ENCODE measurements at regions not wholly inside any gene's neighbourhood (a gene's known extent, or its start where the extent isn't known, plus 50 kb on each side); places are given as distances from the start of the nearest gene placed in this dataset.

DNA sequence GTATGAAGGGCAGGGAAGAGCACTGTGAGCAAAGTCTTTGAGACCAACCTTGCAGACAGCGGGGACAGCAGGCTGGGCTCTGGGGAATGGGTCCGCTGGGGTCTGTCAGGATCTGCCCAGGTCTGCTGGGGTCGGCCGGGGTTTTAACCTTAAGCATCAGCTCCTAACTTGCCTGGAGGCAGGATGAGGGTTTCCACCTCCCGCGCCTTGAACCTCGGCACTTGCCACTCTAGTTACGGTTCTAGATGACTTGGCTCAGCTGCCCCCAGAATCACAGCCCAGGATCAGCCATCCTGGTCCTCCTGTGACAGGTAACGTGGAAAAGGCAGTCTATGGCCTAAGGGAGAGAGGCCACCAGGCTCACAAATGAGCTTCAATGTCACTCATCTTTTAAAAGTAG lies 50.4 kb upstream of the CACUL1 start:
- intact Hi-C loops (cut with DNase I; ENCODE audit: low total_unique reads), result no loop called here
- H3K4me1 ChIP-seq, result no peaks in the 10 kb centered on the region

DNA sequence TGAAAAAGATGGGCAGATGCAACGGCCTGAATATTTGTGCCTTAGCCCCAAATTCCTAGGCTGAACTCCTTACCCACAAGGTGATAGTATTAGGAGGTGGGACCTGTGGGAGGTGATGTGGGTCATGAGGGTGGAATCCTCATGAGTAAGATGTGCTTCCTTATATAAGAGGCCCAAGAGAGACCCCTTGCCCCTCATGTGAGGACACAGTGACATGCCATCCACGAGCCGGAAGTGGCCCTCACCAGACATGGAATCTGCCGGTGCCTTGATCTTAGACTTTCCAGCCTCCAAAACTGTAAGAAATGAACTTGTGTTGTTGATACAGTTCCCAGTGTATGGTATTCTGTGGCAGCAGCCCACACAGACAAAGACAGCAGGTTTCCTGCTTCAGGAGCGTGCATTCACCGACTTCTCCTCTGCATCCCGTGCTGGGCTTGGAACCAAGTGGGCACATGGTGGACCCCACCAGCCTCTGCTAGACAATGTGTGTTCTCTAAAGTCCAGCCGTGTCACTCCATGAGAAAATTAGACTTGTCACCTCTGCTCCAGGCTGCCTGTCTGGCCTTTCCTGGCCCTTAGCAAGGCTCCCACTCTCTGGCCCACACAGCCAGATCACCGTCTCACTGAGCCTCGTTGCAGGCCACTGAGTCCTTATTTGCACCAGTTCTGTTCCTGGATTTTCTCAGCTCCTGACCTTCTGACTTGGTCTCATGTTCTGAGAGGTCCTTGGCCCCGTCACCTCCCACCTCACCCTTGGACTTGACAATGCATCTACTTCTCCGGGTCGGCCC lies 52.9 kb upstream of the CACUL1 start:
- Histone ChIP-seq H3K36me3 (no peaks in the 10 kb centered on the region), H3K4me1 (no peaks in the 10 kb centered on the region), H3K27ac (no peak overlapping the region), H3K4me3 (no peak overlapping the region), H3K27me3 (no peaks in the 10 kb centered on the region), H3K9me3 (no peaks in the 10 kb centered on the region)
- ATAC-seq (no peak), DNase-seq (no peak)
- in situ Hi-C loops (cut with MboI; ENCODE audit: low sequenced_read_pairs in 4 of 4), result loop anchor here in 1 of 4 donors (25.0 kb wide), 1 partner anchor 245 kb away; no protein-coding TSS in a partner anchor
- TF ChIP-seq POLR2A (IDR thresholded peaks at IDR 0.05), result no peak
- TF ChIP-seq, protein P1, sequence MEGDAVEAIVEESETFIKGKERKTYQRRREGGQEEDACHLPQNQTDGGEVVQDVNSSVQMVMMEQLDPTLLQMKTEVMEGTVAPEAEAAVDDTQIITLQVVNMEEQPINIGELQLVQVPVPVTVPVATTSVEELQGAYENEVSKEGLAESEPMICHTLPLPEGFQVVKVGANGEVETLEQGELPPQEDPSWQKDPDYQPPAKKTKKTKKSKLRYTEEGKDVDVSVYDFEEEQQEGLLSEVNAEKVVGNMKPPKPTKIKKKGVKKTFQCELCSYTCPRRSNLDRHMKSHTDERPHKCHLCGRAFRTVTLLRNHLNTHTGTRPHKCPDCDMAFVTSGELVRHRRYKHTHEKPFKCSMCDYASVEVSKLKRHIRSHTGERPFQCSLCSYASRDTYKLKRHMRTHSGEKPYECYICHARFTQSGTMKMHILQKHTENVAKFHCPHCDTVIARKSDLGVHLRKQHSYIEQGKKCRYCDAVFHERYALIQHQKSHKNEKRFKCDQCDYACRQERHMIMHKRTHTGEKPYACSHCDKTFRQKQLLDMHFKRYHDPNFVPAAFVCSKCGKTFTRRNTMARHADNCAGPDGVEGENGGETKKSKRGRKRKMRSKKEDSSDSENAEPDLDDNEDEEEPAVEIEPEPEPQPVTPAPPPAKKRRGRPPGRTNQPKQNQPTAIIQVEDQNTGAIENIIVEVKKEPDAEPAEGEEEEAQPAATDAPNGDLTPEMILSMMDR (IDR thresholded peaks at IDR 0.05 in 4 of 5, conservative IDR thresholded peaks at IDR 0.05 in 1 of 5), result no peak
- intact Hi-C loops (cut with DNase I; ENCODE audit: low total_unique reads), result no loop called here

More for the DNA sequence above, 50.4 kb upstream of the CACUL1 start:
- in situ Hi-C loops (cut with MboI; ENCODE audit: low sequenced_read_pairs in 4 of 4), result loop anchor here in 1 of 4 donors (25.0 kb wide), 1 partner anchor 243 kb away; no protein-coding TSS in a partner anchor
- Histone ChIP-seq H3K36me3 (no peaks in the 10 kb centered on the region), H3K27ac (no peak overlapping the region), H3K4me3 (no peak overlapping the region), H3K27me3 (no peaks in the 10 kb centered on the region), H3K9me3 (no peaks in the 10 kb centered on the region)
- no peak for DNase-seq
- TF ChIP-seq, protein P1 (IDR thresholded peaks at IDR 0.05 in 4 of 5, conservative IDR thresholded peaks at IDR 0.05 in 1 of 5), result no peak
- TF ChIP-seq POLR2A (IDR thresholded peaks at IDR 0.05), result no peak
- ATAC-seq, result no peak

DNA sequence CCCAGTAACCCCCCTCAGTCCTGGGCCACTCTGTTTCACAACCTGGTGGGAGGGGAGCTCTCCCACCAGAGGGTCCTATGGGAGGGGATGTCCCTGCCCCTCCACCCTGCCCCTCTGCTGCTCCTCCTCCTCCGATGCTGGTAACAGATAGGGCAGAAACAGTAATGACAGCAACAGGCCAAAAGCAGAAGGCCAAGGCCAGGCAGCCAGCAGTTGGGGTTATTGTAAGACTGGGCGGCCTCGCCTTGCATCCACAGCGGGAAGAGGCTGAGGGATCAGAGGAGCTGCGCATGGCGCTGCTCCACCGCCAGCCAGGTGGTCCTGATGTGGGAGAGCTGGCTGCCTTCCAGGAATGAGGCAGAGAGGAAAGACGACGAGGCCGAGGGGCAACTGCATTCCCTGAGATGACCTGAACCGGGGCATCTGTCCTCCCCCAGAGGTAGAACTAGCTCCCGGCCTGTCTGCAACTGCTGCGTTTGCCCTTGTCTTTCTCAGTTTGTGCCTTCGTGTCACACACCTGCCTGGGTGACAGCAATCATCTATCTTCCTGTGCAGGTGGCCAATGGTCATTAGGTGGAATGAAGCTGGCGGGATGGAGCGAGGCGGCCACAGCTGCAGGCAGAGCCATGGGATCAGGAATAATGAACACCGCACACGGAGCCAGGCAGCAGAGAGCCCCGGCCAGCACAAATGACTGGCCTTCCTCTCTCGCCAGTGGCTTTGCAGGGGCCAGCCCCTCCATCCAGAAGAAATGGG lies 54.0 kb upstream of the CACUL1 start:
- ATAC-seq (no peak), DNase-seq (no peak)
- Histone ChIP-seq H3K27me3 (no peaks in the 10 kb centered on the region), H3K4me3 (no peak overlapping the region), H3K4me1 (no peaks in the 10 kb centered on the region), H3K9me3 (no peaks in the 10 kb centered on the region), H3K27ac (no peak overlapping the region), H3K36me3 (no peaks in the 10 kb centered on the region)
- in situ Hi-C loops (cut with MboI; ENCODE audit: low sequenced_read_pairs in 4 of 4) (loop anchor here in 1 of 4 donors (25.0 kb wide), 1 partner anchor 246 kb away; no protein-coding TSS in a partner anchor), intact Hi-C loops (cut with DNase I; ENCODE audit: low total_unique reads) (no loop called here)
- no peak for TF ChIP-seq POLR2A (IDR thresholded peaks at IDR 0.05)
- TF ChIP-seq, protein P1 (IDR thresholded peaks at IDR 0.05 in 4 of 5, conservative IDR thresholded peaks at IDR 0.05 in 1 of 5), result no peak

DNA sequence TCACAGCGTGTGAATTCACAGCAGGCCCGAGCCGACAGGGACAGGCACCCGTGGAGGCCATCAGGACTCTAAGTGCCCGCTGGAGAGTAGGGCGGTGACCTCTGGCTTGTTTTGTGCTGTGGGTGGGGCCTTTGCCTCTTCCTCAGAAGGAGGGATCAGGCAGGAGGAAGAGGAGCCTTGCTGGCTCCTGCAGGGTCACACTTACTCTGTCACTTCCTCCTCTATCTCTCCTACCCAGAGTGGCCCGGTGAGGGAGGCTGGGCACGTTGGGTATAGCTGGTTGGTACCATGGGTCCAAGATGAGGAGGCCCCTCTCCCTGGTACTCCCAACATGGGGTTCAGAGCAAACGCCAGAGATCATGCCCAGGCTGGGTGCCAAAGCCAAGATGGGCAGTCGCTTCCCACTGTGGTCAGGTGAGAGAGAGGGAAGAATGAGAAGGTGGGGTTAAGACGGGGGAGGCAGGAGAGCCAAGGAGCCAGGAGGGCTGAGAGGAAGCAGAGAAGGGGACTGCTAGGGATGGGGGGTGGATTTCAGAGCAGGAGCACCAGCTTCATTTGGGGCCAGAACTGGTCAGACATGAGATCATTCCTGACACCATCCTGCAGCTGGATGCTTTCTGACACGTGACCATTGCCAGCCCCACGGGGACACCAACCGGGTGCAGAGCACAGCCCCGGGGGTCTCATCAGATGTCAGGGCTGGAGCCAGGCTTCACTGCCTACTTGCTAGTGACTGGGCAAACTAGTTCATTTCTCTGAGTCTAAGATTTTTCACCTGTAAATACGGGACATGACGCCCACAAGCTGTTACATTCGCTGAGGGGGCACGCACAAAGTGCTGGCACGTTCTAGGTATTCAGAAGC lies 54.8 kb upstream of the CACUL1 start:
- Histone ChIP-seq H3K27me3 (no peaks in the 10 kb centered on the region), H3K36me3 (no peaks in the 10 kb centered on the region), H3K4me1 (no peaks in the 10 kb centered on the region), H3K9me3 (no peaks in the 10 kb centered on the region), H3K27ac (no peak overlapping the region), H3K4me3 (no peak overlapping the region)
- ATAC-seq, result no peak
- no peak for DNase-seq
- in situ Hi-C loops (cut with MboI; ENCODE audit: low sequenced_read_pairs in 4 of 4), result loop anchor here in 1 of 4 donors (25.0 kb wide), 1 partner anchor 247 kb away; no protein-coding TSS in a partner anchor
- TF ChIP-seq POLR2A (IDR thresholded peaks at IDR 0.05), result no peak
- TF ChIP-seq, protein P1 (IDR thresholded peaks at IDR 0.05 in 4 of 5, conservative IDR thresholded peaks at IDR 0.05 in 1 of 5), result no peak
- intact Hi-C loops (cut with DNase I; ENCODE audit: low total_unique reads), result no loop called here

Data from gastrocnemius medialis (tissue), 4 donors.